Peyer's patch (tissue), 4 donors: ENCODE measurements at regions not wholly inside any gene's neighbourhood (a gene's known extent, or its start where the extent isn't known, plus 50 kb on each side); places are given as distances from the start of the nearest gene placed in this dataset.

ENCODE experiments used
- CTCF ChIP-seq, 6 experiments: fragments of 450-650 bp in 4 of 6; fragments of 200-600 bp in 2 of 6; sonication (generic) in 1 of 6; IDR thresholded peaks; one replicate each; pipeline ENCODE4 v1.5.1; 2017 to 2019; ENCODE audit warnings: antibody characterized with exemption in 6 of 6, mild to moderate bottlenecking in 3 of 6, moderate library complexity in 1 of 6
- POLR2A ChIP-seq, 2 donors: fragments of 450-650 bp; IDR thresholded peaks; one replicate each; pipeline ENCODE4 v1.5.1; 2017; ENCODE audit warnings: antibody characterized with exemption in 2 of 2, mild to moderate bottlenecking in 2 of 2, moderate library complexity in 2 of 2

- TF ChIP-seq POLR2A (IDR thresholded peaks at IDR 0.05): no peak
- TF ChIP-seq CTCF (IDR thresholded peaks at IDR 0.05): no peak
Observed at GRCh38 chr14:27049701-27050100, 451.9 kb upstream of the NOVA1 start.
